ENCODE measurements at regions not wholly inside any gene's neighbourhood (a gene's known extent, or its start where the extent isn't known, plus 50 kb on each side); places are given as distances from the start of the nearest gene placed in this dataset.

DNA sequence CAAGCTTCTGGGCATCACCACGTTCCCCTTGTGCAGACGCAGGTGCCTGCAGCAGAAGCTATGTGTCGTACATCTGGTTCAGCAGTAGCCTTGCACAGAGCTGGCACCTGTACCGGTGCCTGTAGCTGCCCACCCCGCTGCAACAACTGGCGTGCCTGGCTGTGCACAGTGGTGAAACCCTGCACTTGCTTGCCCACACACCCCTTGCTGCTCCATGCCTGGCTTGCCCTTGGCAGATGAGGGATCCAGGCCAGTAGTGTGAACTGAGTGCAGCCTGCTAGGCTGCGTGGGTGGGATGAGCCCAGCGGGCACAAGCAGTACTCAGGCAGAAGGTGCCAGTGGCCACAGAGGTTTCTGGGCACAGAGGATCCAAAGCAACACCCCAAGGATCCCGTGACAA is 528.4 kb downstream of the PPARGC1A start:
- H3K4me1 ChIP-seq (ENCODE audit: insufficient read depth, low read length, poor library complexity, severe bottlenecking): no peaks in the 10 kb centered on the region
- no peak overlapping the region for H3K4me3 ChIP-seq (ENCODE audit: low read length, poor library complexity, severe bottlenecking)

GRCh38 chr4:23360718-23361117 is 529.1 kb downstream of the PPARGC1A start:
- no peaks in the 10 kb centered on the region for H3K27me3 ChIP-seq (ENCODE audit: insufficient read depth, low read length, poor library complexity, severe bottlenecking)
- no peak overlapping the region for H3K4me2 ChIP-seq (ENCODE audit: low read depth, low read length, poor library complexity, severe bottlenecking)
- no peaks in the 10 kb centered on the region for H3K4me1 ChIP-seq (ENCODE audit: insufficient read depth, low read length, poor library complexity, severe bottlenecking)
- no peaks in the 10 kb centered on the region for H3F3A ChIP-seq (ENCODE audit: low read depth)
- no peaks in the 10 kb centered on the region for H3K36me3 ChIP-seq (ENCODE audit: insufficient read depth, low read length)
- H2AFZ ChIP-seq (ENCODE audit: low read length): no peak overlapping the region
- no peak overlapping the region for H3K9ac ChIP-seq (ENCODE audit: low read depth, low read length, poor library complexity, severe bottlenecking)
- no peaks in the 10 kb centered on the region for H3K9me3 ChIP-seq (ENCODE audit: insufficient read depth, low read depth, low read length)
- no peaks in the 10 kb centered on the region for H3K9me2 ChIP-seq (replicated peaks; ENCODE audit: low read depth, low read length)
- no peaks in the 10 kb centered on the region for H4K20me1 ChIP-seq (ENCODE audit: insufficient read depth, low read length, poor library complexity, severe bottlenecking)
- H3K79me2 ChIP-seq (ENCODE audit: insufficient read depth, low read length): no peaks in the 10 kb centered on the region
- TF ChIP-seq EZH2phosphoT487 (IDR thresholded peaks at IDR 0.05; ENCODE audit: borderline replicate concordance) (no peak), CTCF (conservative IDR thresholded peaks at IDR 0.05; ENCODE audit: low read length) (no peak)
- H3K4me3 ChIP-seq (ENCODE audit: low read length, poor library complexity, severe bottlenecking): no peak overlapping the region

More for the DNA sequence above, 528.4 kb downstream of the PPARGC1A start:
- Histone ChIP-seq H4K20me1 (ENCODE audit: insufficient read depth, low read length, poor library complexity, severe bottlenecking) (no peaks in the 10 kb centered on the region), H3K9ac (ENCODE audit: low read depth, low read length, poor library complexity, severe bottlenecking) (no peak overlapping the region), H3F3A (ENCODE audit: low read depth) (no peaks in the 10 kb centered on the region), H3K9me2 (replicated peaks; ENCODE audit: low read depth, low read length) (no peaks in the 10 kb centered on the region), H3K27me3 (ENCODE audit: insufficient read depth, low read length, poor library complexity, severe bottlenecking) (no peaks in the 10 kb centered on the region), H2AFZ (ENCODE audit: low read length) (no peak overlapping the region), H3K9me3 (ENCODE audit: insufficient read depth, low read depth, low read length) (no peaks in the 10 kb centered on the region), H3K4me2 (ENCODE audit: low read depth, low read length, poor library complexity, severe bottlenecking) (no peak overlapping the region), H3K79me2 (ENCODE audit: insufficient read depth, low read length) (no peaks in the 10 kb centered on the region), H3K36me3 (ENCODE audit: insufficient read depth, low read length) (no peaks in the 10 kb centered on the region)
- TF ChIP-seq CTCF (conservative IDR thresholded peaks at IDR 0.05; ENCODE audit: low read length): no peak
- TF ChIP-seq EZH2phosphoT487 (IDR thresholded peaks at IDR 0.05; ENCODE audit: borderline replicate concordance): no peak

- Histone ChIP-seq H4K20me1 (ENCODE audit: insufficient read depth, low read length, poor library complexity, severe bottlenecking) (no peaks in the 10 kb centered on the region), H3F3A (ENCODE audit: low read depth) (no peaks in the 10 kb centered on the region), H3K4me1 (ENCODE audit: insufficient read depth, low read length, poor library complexity, severe bottlenecking) (no peaks in the 10 kb centered on the region), H3K27me3 (ENCODE audit: insufficient read depth, low read length, poor library complexity, severe bottlenecking) (no peaks in the 10 kb centered on the region), H3K9me3 (ENCODE audit: insufficient read depth, low read depth, low read length) (no peaks in the 10 kb centered on the region), H3K9me2 (replicated peaks; ENCODE audit: low read depth, low read length) (no peaks in the 10 kb centered on the region), H3K36me3 (ENCODE audit: insufficient read depth, low read length) (no peaks in the 10 kb centered on the region), H3K4me3 (ENCODE audit: low read length, poor library complexity, severe bottlenecking) (no peak overlapping the region), H3K9ac (ENCODE audit: low read depth, low read length, poor library complexity, severe bottlenecking) (no peak overlapping the region), H3K79me2 (ENCODE audit: insufficient read depth, low read length) (no peaks in the 10 kb centered on the region), H3K4me2 (ENCODE audit: low read depth, low read length, poor library complexity, severe bottlenecking) (no peak overlapping the region), H2AFZ (ENCODE audit: low read length) (no peak overlapping the region; the same call in 1 of the 2 replicates)
- TF ChIP-seq CTCF (conservative IDR thresholded peaks at IDR 0.05; ENCODE audit: low read length) (no peak), EZH2phosphoT487 (IDR thresholded peaks at IDR 0.05; ENCODE audit: borderline replicate concordance) (no peak)
Measured at GRCh38 chr4:23355258-23355657, 534.6 kb downstream of the PPARGC1A start.
